IPS-NIHi7 (cell line): ENCODE measurements at regions not wholly inside any gene's neighbourhood (a gene's known extent, or its start where the extent isn't known, plus 50 kb on each side); places are given as distances from the start of the nearest gene placed in this dataset.
A peak's percentile ranks its signal among the peaks of the same experiment; 100 is the strongest.
"Not testable (repeated sequence)": the region's sequence is repeated elsewhere in the genome, so short reads cannot be mapped to it uniquely, and the experiment has no call there.

Source experiments
- DNase-seq: peaks from one replicate; pipeline ENCODE4 v3.0.0; 2012; ENCODE audit warnings: mixed read lengths; ENCODE audit errors: extremely low spot score

DNA sequence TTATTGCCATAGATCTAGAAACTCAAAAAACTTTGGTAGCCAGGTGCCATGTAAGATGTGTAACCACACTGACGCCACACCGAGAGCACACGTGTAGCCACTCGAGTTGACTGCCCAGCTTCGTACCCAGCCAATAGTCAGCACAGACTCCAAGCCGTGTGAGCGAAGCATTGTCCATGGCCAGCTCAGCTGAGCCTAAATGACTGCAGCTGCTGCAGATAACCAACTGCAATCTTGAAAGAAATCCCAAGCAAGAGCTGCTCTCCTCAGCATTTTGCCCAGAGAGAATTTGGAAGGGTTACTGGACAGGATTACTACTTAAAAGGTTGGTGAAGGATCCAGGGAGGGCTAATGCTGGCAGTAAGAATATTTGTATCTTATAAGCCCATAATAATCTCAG lies 193.0 kb upstream of the THRB start:
- DNase-seq: no peak

DNA sequence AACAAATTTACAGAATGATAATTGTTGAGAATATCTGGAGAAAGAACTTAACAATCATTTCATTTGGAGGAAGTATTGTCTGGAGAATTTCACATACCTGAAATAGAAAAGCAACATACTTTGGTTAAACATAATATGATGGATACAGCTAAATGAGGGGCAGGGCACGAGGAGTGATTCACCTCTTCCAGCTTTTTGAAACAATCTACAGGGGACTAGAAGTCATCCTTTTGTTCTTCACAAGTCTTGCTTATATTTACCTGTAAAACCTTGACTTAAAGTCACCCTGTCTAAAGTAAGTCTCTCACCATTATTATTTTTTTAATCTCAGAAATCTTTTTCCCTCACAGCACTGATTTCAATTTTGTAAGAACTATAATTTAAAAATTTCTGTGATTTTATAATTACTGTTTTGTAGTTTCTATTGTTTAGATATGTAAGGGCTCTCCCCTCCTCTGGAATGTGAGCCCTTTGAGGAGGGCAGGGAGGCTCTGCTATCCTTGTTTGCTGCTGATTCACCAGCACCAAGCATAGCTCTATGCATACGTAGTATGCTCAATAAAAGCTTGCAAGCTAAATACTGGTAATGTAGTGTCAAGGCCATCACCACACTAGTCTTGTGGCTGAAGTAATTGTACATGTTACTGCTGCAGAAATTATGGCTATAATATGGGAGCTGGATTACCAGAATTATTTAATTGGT lies 193.9 kb upstream of the THRB start:
- DNase-seq: peak; percentile 40

DNA sequence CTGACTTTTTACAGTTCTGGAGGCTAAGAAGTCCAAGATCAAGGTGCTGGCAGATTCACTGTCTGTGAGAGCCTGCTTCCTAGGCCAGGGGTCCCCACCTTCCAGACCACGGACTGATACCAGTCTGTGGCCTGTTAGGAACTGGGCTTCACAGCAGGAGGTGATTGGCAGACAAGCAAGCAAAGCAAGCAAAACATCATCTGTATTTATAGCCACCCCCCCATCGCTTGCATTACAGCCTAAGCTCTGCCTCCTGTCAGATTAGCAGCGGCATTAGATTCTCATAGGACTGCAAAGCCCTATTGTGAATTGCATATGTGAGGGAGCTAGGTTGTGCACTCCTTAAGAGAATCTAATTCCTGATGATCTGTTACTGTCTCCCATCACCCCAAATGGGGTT lies 194.7 kb upstream of the THRB start:
- no peak for DNase-seq

DNA sequence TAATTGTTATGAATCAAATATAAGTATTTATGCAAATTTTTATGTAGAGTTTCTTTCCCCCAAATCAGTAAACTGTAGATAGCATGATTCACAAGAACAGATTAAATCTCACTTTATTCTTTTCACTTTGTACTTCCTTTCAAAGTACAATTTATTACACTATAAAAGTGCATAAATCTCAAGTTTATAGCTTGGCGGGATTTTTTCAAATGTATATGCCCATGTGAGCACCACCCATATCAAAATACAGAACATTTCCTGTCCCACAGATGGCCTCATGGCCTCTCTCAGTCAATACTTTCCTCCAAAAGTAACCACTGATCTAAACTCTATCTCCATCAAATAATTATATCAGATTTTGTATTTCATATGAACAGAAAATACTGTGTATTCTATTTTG lies 196.1 kb upstream of the THRB start:
- DNase-seq: no peak

DNA sequence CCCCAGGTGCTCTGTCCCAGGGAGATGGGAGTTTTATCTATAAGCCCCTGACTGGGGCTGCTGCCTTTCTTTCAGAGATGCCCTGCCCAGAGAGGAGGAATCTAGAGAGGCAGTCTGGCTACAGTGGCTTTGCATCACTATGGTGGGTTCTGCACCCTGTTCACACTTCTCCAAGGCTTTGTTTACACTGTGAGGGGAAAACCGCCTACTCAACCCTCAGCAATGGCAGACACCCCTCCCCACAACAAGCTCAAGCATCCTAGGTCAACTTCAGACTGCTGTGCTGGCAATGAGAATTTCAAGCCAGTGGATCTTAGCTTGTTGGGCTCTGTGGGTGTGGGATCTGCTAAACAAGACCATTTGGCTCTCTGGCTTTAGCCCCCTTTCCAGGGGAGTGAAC lies 204.4 kb upstream of the THRB start:
- not testable (repeated sequence) for DNase-seq

DNA sequence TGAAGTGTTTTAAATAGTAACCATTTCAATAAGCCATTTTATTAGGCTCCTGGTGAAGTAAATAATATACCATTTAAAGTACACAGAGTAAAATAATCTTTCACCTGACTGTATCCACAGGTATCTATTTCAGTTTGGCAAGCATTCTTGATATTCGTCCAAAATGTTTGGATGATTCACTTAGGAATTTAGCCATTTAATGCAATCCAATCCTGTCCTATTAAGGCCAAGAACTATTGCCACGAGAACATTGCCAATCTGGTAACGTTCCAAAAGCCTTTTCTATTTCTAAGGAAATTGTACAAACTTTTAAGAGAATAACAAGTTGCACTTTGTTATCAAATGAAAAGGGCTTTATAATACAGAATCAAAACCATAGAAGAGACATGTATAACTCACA lies 209.8 kb upstream of the THRB start:
- no peak for DNase-seq

DNA sequence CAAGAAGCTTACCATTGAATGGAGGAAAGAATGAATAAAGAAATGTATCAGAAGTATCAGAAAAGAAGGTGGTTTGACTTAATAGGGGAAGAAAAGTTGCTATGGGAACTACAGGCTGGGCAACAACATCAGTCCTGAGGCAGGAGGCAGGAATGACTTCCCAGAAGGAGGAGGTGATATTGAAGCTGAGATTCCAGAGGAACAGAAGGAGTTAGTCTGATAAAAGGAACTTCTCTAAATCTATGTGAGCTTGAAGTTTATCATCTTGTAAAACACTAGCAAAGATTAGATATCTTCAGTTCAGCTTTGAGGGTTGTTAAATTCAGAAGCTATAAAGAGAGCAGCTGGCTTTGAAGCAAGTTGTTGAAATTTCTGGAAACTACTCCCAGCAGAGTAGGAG lies 213.3 kb upstream of the THRB start:
- DNase-seq: no peak

DNA sequence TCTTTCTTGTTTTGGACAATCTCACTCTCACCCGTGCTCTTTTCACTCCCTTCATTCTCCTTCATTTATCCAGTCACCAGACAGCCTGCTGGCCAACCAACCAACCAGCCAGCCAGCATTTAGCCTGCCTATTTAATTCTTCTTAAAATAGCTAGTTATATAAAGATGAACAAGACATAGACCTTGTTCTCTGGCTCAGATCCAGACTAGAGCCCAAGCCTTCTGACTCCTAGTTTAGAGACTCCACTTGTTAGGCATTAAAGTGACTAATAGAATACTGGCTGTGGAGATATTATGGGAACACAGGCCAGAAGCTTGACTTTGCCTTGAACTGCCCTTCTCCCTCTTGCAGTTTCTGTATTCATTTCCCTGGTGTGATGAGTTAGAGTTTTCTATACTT lies 215.3 kb upstream of the THRB start:
- no peak for DNase-seq

DNA sequence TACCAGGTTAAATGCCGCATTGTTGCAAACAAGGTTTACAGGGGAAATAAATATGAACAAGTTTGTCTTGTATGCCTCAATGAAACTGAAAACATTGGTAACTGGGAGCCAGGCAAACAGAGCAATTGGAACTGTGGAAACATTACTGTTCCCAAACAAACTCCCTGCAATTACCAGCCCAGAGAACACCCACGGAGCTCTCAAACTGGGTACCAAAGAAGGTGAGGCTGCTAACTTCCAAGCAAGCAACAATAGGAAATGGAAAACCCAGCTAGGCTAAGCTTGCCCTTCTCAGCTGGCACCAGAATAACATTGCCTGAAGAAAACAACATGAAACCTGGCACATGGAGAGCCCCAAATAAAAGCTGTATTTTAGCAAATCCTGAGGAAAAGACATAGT lies 218.9 kb upstream of the THRB start:
- DNase-seq: no peak

DNA sequence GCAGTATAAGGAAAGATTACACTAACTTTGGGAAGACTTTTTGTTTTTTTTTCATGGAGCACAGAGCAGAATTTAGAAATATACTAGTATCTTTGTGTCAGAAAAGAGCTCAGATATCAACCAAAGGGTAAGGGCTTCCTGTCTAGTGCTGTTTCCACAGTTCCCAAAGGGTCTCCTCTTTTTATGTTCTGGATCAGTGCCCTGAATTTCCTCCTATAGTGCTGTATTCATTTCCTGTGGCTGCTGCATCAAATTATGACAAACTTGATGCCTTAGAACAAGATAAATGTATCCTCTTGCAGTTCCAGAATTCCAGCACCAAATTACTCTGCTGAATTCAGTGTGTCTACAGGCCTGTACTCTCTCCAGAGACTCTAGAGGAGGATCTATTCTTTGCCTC lies 219.8 kb upstream of the THRB start:
- no peak for DNase-seq

DNA sequence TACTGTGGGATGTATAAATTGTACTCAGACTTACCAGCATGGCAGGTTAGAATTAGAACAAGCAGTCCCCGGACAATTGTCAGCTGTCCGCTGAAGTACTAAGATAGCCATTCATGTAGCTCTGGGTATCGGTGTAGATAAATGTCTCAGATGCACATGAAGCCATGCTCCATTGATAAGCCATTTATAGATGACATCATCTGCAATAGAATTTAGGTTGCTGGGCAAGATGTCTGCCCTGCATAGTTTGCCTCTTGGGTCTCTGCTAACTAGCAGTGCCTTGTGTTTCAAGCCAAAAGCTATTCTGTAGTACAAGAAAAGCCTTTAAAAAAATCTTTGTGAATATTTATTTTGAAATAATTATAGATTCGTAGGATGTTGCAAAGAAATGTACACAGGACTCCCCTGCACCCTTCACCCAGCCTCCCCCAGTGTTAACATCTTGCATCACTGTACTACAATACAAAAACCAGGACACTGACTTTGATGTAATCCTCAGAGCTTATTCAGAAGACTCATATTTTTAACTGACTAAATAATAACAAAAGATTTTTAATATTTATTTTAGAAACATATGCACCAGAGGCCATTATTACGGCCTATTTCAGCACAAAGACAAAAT lies 220.6 kb upstream of the THRB start:
- no peak for DNase-seq

DNA sequence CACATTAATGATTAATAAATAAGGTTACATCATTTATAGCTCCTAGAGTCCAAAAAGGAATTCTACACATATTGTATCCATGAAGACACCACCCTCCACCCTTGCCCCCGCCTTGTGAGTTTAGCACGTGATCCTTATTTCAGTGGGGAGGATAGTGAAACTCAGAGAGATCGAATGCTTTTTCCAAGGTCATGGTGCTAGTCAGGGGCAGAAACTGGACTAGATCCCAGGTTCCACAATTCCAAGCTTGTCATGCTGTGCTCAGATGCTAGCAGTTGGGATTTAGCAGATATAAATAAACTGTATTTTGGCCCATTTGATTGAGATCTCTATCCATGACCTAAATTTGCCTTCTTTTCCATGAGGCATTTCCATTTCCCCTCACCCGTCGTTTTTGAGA lies 227.4 kb upstream of the THRB start:
- DNase-seq: no peak

DNA sequence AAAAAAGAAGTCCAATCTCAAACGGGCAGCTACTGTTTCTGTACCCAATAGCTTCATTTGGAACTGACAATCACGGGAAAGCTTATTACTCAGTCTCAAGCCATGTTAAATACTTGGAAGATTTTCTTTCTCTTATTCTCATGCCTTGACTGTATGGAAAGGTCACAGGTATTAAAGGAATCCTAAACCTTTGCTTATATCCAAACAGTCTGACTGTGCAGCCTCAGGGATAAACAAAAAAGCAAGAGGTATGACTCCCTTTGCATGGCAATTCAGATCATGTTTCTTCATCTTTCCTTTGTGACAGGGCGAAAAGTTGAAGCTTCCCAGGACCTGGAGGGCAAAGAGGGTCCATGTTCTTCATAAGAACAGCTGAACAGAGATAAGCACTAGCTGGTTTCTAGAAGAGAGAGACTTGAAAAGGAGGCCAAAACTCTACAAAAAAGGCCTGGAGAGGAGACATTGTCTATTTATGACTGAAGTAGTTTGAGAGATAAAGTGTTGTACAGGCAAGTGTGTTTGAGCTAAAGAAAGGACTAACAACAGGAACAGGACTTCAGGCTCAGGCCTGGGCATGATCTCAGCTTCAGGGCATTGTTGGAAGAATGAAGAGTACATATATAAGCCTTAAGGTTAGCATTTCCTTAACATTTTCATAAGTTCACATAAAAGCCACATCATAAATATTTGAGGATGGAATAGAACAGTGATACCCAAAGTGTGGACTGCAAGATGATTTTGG lies 231.0 kb upstream of the THRB start:
- no peak for DNase-seq

DNA sequence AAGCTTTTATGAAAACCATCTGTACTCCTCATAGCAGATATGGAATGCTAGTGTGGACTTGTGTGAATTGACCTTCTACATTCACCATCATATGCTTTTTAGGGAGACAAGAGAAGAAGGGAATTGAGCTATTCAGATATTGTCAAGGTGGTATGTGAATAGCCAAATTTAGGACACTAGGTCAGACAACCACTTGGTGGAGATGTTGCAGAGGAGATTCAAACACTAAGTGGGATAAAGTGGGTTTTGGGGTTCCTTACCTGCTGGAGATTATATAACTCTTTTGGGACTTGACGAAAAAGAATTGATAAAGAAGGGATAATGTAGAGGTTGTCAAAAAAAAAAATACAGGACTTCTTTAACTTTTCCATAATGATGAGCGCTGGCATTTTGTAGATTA lies 231.8 kb upstream of the THRB start:
- no peak for DNase-seq

DNA sequence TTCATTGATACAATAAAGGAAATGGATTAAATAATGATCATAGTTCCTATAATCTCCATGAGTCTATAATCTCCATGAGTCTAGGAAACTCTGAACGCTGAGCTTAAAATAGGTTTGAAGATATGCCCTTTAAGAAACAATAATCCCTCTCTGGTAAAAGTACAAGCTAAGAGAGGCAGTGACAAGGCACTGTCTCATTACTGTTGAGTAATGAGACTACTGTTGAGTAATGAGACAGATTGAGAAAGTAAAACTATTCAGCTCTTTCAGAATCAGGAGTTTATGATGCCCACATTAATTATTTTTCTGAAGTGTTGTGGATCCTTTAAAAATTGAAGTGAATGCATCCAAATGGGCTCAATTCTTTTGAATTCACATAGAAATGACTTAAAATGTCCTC lies 235.5 kb upstream of the THRB start:
- no peak for DNase-seq

DNA sequence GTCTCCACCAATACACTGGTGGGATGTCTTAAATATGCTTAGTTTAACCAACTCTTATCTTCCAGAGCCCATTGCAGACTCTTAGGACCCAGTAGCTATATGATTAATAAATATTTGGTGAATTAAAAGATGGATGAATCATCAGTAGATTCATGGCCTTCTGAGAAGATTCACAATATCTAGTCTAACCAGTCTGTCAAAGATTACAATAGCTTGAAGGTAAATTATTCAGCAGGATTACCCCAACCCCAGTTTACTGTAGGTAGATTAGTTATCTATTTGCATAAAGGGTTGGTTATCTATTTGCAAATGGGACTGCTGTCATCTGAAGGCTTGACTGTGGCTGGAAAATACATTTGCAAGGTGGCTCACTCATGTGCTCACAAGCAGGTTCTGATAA lies 239.4 kb upstream of the THRB start:
- no peak for DNase-seq

DNA sequence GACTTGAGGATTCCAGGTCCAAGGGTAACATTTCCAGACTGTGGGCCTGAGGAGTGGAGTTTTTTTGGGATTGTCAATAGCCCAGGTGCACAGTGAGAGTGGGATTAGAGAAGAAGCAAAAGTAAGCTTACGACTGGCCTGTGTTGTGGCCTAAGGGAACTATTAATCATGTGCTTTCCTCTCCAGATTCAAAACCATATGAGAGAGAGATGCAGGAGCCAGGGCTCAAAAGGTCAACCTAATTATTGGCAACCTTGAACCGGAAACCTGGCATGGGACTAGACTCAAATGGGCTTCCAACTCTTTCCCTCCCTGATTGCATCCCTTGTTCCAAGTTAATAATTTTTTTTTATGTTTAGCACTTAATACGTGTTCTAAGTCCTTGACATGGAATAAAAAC lies 242.1 kb upstream of the THRB start:
- DNase-seq: no peak

DNA sequence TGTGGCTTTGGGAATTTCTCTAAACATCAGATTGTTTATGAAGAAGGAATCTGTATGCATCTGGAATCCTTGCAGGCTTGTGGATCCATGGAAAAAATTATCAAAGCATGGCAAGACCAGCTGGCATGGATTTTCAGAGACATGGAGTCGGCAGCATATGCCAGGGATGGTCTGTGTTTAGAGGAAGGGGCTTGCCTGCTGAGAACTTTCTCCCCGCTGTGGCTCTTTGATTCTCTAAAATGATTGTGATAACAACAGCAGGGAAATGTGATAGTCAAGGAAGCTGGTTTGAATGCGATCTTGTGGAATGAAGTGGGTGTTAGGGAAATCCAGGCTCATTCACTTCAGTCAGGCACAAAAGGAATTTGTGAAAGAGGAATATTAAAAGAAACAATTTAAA lies 245.7 kb upstream of the THRB start:
- DNase-seq: peak; percentile 22

DNA sequence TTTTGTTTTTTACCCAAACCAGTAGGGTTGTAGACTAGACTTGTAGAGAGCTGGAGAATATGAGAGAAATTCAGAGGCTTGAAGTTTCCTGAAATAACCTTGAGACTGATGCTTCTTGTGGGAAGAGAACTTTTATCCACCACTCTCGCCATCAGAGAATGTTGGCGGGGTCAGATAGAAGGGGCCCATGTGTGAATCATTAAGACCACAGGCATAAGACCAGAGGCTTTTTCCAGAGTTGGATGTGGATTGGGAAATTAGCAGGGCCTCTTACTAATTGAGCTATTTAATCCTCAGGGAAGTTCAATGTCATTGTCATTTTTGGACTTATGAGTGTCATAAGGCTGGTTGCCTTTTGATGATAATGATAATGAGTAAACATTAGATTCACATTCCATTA lies 246.9 kb upstream of the THRB start:
- no peak for DNase-seq

DNA sequence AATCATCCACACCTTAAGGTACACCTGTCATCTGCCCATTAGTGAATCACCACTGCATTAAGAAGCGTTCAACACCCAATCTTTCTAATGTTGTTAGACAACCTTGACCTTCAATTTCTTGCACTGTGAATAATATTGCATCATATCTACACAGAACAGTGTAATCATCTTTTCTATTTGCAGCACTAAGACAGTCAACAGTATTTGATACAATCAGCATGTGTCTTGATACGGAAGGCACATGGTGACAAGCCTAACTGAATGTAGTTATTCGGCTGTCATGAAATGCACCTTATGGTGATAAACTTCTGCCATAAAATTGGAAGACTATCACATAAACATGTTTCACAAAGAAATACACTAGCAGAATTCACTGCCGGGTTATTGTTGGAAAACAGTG lies 253.9 kb upstream of the THRB start:
- DNase-seq: no peak

DNA sequence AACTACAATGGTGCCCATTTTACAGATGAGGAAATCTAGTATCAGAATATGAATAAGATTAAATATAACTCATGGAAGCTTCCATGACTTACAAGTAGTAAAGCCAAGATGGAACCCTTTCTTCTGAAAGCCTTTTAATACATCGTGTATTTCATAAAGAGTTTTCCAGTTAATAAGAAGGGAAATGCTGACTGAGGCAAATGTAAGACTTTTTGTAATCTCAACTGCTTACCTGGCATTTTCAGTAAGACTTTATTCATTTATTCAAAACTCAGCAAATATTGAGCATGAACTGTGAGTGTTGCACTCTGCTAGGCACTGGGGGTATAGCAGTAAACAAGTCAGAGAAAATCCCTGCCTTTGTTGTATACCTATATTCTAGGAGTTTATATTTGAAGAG lies 256.4 kb upstream of the THRB start:
- DNase-seq: no peak

DNA sequence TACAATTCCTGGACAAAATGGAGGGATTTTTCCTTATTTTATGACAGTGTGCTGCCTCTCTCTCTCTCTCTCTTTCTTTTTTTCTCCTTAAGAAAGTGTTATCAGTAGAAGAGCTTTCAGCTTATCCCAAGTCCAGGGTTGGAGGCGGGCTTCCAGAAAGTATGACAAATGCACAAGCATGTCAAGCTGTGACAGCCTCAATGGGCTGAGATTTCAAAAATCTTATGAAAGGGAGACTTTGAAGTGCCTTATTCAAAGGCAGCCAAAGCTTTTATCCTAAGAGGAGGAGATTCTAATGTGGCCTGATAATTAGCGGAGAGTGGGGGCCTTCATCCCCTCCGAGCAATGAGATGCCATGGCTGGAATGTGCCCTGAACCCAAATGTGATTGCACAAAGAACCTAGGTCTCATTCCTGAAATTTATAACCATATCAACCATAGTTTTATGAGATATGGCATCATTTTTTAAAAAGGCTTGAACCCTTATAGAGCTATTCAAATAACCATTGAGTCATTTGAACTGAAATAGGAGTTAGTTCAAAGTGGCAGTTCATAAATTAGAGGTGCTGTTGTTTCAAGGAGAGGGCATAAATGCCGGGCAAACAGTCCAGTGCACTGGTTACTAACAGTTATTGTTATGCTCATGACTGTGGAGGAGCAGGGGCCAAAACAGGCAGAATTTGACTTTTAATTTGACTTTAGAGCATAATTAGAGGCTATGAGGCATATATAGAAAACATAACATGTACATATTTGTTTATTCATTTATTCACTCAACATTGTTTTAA lies 261.6 kb upstream of the THRB start:
- no peak for DNase-seq

DNA sequence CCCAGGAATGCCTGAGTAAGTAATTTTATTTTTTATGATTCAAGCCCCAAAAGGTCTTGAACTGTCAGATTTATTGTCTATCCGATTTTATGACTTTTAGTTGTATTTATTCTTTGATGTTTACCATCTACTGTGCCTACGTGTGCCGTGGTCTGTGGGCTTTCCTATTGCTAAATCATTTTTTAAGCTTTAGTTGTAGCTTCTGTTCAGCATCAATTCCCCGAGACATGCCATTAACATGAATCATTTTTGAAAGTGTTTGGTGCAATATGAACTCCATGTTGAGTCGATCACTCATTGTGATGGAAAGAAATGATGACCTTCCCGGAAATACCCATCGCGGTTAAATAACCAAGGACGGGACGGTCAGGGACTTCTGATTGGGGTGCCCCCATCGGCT lies 268.7 kb upstream of the THRB start:
- DNase-seq: no peak
